Thymus (tissue), 11 donors: ENCODE measurements at regions not wholly inside any gene's neighbourhood (a gene's known extent, or its start where the extent isn't known, plus 50 kb on each side); places are given as distances from the start of the nearest gene placed in this dataset.

Source experiments
- DNase-seq, 9 donors: peaks; one replicate each; pipeline ENCODE4 v3.0.0-alpha.2; 2013; ENCODE audit warnings: low spot score in 9 of 9, low read depth in 6 of 9, missing footprints in 1 of 9
- H3K27ac ChIP-seq, 2 donors: one replicate each; pipeline ENCODE4 v1.5.1; 2013; ENCODE audit warnings: control low read depth in 1 of 2, low read depth in 1 of 2, low read length in 1 of 2, mild to moderate bottlenecking in 1 of 2, moderate library complexity in 1 of 2
- H3K27me3 ChIP-seq, 2 donors: one replicate each; pipeline ENCODE4 v1.5.1; 2013; ENCODE audit warnings: low read length in 1 of 2; ENCODE audit not compliant: control insufficient read depth in 2 of 2, insufficient read depth in 1 of 2
- H3K36me3 ChIP-seq, 2 donors: one replicate each; pipeline ENCODE4 v1.5.1; 2013; ENCODE audit warnings: low read length in 1 of 2, mild to moderate bottlenecking in 1 of 2, moderate library complexity in 1 of 2; ENCODE audit not compliant: control insufficient read depth in 2 of 2, insufficient read depth in 2 of 2
- H3K4me1 ChIP-seq, 2 donors: one replicate each; pipeline ENCODE4 v1.5.1; 2013; ENCODE audit warnings: low read length in 2 of 2; ENCODE audit not compliant: control insufficient read depth in 2 of 2, insufficient read depth in 2 of 2
- H3K4me3 ChIP-seq, 2 donors: one replicate each; pipeline ENCODE4 v1.5.1; 2013; ENCODE audit warnings: low read length in 2 of 2, control low read depth in 1 of 2, mild to moderate bottlenecking in 1 of 2
- H3K9me3 ChIP-seq, 2 donors: one replicate each; pipeline ENCODE4 v1.5.1; 2013; ENCODE audit warnings: low read length in 1 of 2, mild to moderate bottlenecking in 1 of 2; ENCODE audit not compliant: control insufficient read depth in 2 of 2, insufficient read depth in 1 of 2
- WGBS: extraction: QIAGEN DNeasy Blood & Tissue Kit; methylation state at CpG from one replicate; pipeline ENCODE4 v1.1.7; 2013; 5-methylcytosine and 5-hydroxymethylcytosine counted together
- donor health status: healthy.

GRCh38 chr6:129921169-129921817 lies 60.2 kb upstream of the TMEM244 start:
- 78% methylated on average over 3 of the region's 3 CpGs for WGBS
- H3K4me3 ChIP-seq: no peak overlapping the region
- no peak for DNase-seq

GRCh38 chr6:129920103-129920798 lies 59.1 kb upstream of the TMEM244 start:
- Histone ChIP-seq H3K27me3 (no peaks in the 10 kb centered on the region), H3K4me1 (no peaks in the 10 kb centered on the region), H3K4me3 (no peak overlapping the region), H3K27ac (no peak overlapping the region), H3K36me3 (no peaks in the 10 kb centered on the region), H3K9me3 (no peaks in the 10 kb centered on the region)
- WGBS: 92% methylated on average over 7 of the region's 7 CpGs
- no peak for DNase-seq

More at GRCh38 chr6:129921169-129921817, 60.2 kb upstream of the TMEM244 start:
- Histone ChIP-seq H3K9me3 (no peaks in the 10 kb centered on the region), H3K27ac (no peak overlapping the region), H3K36me3 (no peaks in the 10 kb centered on the region), H3K27me3 (no peaks in the 10 kb centered on the region), H3K4me1 (no peaks in the 10 kb centered on the region)

GRCh38 chr6:129911732-129912131 lies 50.6 kb upstream of the TMEM244 start:
- H3K27ac ChIP-seq: no peak overlapping the region
- H3K36me3 ChIP-seq: no peaks in the 10 kb centered on the region
- WGBS: 33% methylated on average over 1 of the region's 1 CpG
- H3K4me1 ChIP-seq: no peaks in the 10 kb centered on the region
- no peaks in the 10 kb centered on the region for H3K9me3 ChIP-seq
- DNase-seq: no peak
- H3K27me3 ChIP-seq: no peaks in the 10 kb centered on the region
- H3K4me3 ChIP-seq: no peak overlapping the region
